NB4 (cell line): ENCODE measurements at regions not wholly inside any gene's neighbourhood (a gene's known extent, or its start where the extent isn't known, plus 50 kb on each side); places are given as distances from the start of the nearest gene placed in this dataset.
A peak's percentile ranks its signal among the peaks of the same experiment; 100 is the strongest.

Source experiments
- DNase-seq: peaks from one replicate; pipeline ENCODE4 v3.0.0; 2010; ENCODE audit warnings: low read depth
- H3K4me3 ChIP-seq: one replicate; pipeline ENCODE4 v1.5.1; 2011; ENCODE audit warnings: mild to moderate bottlenecking, low read depth, low read length, moderate library complexity
- CTCF ChIP-seq: IDR thresholded peaks from one replicate; pipeline ENCODE4 v1.5.1; 2012; ENCODE audit warnings: low read depth, low read length
- MAX ChIP-seq: IDR thresholded peaks from 2 replicates; pipeline ENCODE4 v1.6.1; 2011; ENCODE audit warnings: low read depth, low read length
- MYC ChIP-seq: IDR thresholded peaks from 2 replicates; pipeline ENCODE4 v1.6.1; 2011; ENCODE audit warnings: low read depth, low read length
- POLR2A ChIP-seq: IDR thresholded peaks from 2 replicates; pipeline ENCODE4 v1.6.1; 2011; ENCODE audit warnings: mild to moderate bottlenecking; ENCODE audit not compliant: insufficient read length; ENCODE audit errors: extremely low read depth

- no peak overlapping the region for H3K4me3 ChIP-seq
- DNase-seq: peak; percentile 54
- TF ChIP-seq POLR2A (no peak), MAX (no peak), MYC (no peak), CTCF (no peak)
These were observed 527.3 kb upstream of the CCDC196 start for GRCh38 chr14:65958664-65959562.

- TF ChIP-seq MYC (no peak), POLR2A (no peak), MAX (no peak), CTCF (no peak)
- DNase-seq: no peak
- H3K4me3 ChIP-seq: no peak overlapping the region
These were observed 526.6 kb upstream of the CCDC196 start for GRCh38 chr14:65959563-65960024.

GRCh38 chr14:65961004-65961403 is 525.2 kb upstream of the CCDC196 start:
- no peak for TF ChIP-seq MAX
- peak; percentile 82 for TF ChIP-seq CTCF
- no peak overlapping the region for H3K4me3 ChIP-seq
- peak; percentile 62 for DNase-seq

GRCh38 chr14:65962952-65963351 is 523.2 kb upstream of the CCDC196 start:
- DNase-seq: no peak
- TF ChIP-seq MYC: no peak
- no peak for TF ChIP-seq CTCF
- TF ChIP-seq POLR2A: no peak
- TF ChIP-seq MAX: no peak
- H3K4me3 ChIP-seq: no peak overlapping the region

- no peak for DNase-seq
- no peak overlapping the region for H3K4me3 ChIP-seq
- TF ChIP-seq CTCF (no peak), MYC (no peak), MAX (no peak), POLR2A (no peak)
These were observed 521.8 kb upstream of the CCDC196 start for GRCh38 chr14:65964366-65964765.
